IPS-20b (cell line): ENCODE measurements at regions not wholly inside any gene's neighbourhood (a gene's known extent, or its start where the extent isn't known, plus 50 kb on each side); places are given as distances from the start of the nearest gene placed in this dataset.

Experiments
- H3K27ac ChIP-seq: one replicate; pipeline ENCODE4 v1.5.1; 2013; ENCODE audit warnings: low read length
- H3K27me3 ChIP-seq: 2 replicates; pipeline ENCODE4 v1.6.1; 2013; ENCODE audit warnings: mild to moderate bottlenecking, low read length, inconsistent platforms; ENCODE audit not compliant: insufficient read depth
- H3K36me3 ChIP-seq: 2 replicates; pipeline ENCODE4 v1.6.1; 2013; ENCODE audit warnings: low read depth, mild to moderate bottlenecking, inconsistent platforms, low read length, moderate library complexity; ENCODE audit not compliant: insufficient read depth
- H3K4me1 ChIP-seq: 2 replicates; pipeline ENCODE4 v1.6.1; 2013; ENCODE audit warnings: mild to moderate bottlenecking, control low read depth, inconsistent platforms, low read length, moderate library complexity; ENCODE audit not compliant: insufficient read depth
- H3K4me3 ChIP-seq: 2 replicates; pipeline ENCODE4 v1.5.1; 2013; ENCODE audit warnings: mild to moderate bottlenecking, low read length, inconsistent platforms
- H3K9ac ChIP-seq: 2 replicates; pipeline ENCODE4 v1.6.1; 2013; ENCODE audit warnings: low read depth, mild to moderate bottlenecking, inconsistent platforms, low read length, moderate library complexity
- H3K9me3 ChIP-seq: 2 replicates; pipeline ENCODE4 v1.6.1; 2013; ENCODE audit warnings: mild to moderate bottlenecking, low read depth, low read length, inconsistent platforms; ENCODE audit not compliant: insufficient read depth

DNA sequence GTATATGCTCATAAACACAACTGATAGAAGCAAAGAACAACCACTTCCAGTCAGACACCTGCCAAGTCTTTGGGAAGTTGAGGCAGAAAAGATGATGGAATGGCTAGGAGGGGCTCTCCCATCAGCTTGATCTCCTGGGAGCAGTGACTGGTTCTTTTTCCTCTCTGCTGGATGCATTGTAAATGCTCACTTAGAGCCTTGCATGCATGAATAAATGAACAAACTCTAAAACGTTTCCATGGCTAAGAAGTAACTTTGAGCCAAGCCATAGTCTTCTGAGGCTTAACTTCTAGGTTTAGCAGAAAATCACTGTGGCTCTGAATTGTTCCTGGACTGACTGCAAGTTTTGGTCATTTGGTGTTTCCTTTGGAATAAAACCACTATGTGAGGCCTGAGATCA is 166.4 kb upstream of the CITED2 start:
- H3K4me3 ChIP-seq = no peak overlapping the region
- no peak overlapping the region for H3K9ac ChIP-seq
- H3K27ac ChIP-seq = no peak overlapping the region
- H3K4me1 ChIP-seq = peaks cover 24% of the 10 kb centered on the region; the same call in 1 of the 2 replicates
- no peaks in the 10 kb centered on the region for H3K27me3 ChIP-seq
- H3K9me3 ChIP-seq = no peaks in the 10 kb centered on the region
- no peaks in the 10 kb centered on the region for H3K36me3 ChIP-seq

DNA sequence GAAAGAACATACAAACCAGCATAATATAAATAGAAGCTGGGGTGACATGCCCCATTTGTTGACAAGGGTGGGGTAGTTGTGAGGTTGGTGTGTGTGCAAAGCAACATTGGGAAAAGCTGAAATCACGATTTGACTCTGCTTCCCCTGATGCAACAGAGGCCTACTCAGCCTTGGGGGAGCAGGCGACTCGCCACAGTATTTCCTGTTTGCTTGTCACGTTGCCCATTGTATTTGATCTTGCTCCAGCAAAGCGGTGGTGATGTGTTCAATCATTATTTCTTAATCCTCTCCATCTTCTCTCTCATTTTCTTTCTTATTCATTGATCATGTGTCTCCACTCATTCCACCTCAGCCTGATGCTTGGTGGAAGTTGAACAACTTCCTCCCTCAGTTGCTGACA is 165.8 kb upstream of the CITED2 start:
- H3K4me3 ChIP-seq = no peak overlapping the region
- H3K9me3 ChIP-seq = no peaks in the 10 kb centered on the region
- no peaks in the 10 kb centered on the region for H3K27me3 ChIP-seq
- no peaks in the 10 kb centered on the region for H3K36me3 ChIP-seq
- H3K27ac ChIP-seq = no peak overlapping the region
- H3K9ac ChIP-seq = no peak overlapping the region
- peaks cover 18% of the 10 kb centered on the region; the same call in 1 of the 2 replicates for H3K4me1 ChIP-seq

DNA sequence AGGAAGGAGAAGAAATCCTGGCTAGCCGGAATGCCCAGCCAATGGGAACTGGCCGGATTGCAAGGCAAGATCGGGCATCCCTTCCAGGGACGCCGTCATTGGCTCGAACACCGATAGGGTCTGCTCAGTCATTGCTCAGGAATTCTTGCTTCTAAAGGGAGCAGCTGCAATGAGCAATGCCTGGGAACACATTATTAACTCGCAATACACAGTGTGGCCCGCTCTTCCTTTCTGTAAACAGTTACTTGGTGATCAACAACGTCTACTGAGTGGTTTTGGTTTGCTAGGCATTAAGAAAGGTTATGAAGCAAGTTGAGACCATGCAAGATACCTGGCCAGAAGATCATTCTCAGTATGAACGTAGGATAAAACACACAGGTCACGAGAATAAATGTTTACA is 165.4 kb upstream of the CITED2 start:
- no peaks in the 10 kb centered on the region for H3K9me3 ChIP-seq
- no peaks in the 10 kb centered on the region for H3K27me3 ChIP-seq
- no peaks in the 10 kb centered on the region for H3K36me3 ChIP-seq
- peaks cover 18% of the 10 kb centered on the region; the same call in 1 of the 2 replicates for H3K4me1 ChIP-seq
- H3K9ac ChIP-seq = no peak overlapping the region
- H3K27ac ChIP-seq = no peak overlapping the region
- H3K4me3 ChIP-seq = no peak overlapping the region

DNA sequence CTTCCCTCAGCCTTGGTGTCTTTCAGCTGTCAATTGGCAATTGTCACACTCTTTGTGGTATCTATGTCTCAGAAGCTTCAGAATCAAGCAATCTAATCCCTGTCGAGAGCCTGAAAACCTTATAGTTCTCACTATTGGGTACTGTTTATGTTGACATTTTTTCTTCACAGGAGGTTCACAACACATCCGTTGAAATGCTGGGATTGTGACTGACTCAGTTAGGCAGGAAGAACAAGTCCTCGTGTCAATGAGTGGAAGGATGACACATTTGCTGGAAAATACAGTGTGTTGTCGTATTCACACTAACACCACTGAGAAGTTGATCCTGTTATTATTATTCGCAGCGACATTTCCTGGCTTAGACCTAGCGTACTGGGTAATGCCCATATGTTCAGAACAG is 163.9 kb upstream of the CITED2 start:
- Histone ChIP-seq H3K9ac (no peak overlapping the region), H3K9me3 (no peaks in the 10 kb centered on the region), H3K4me3 (no peak overlapping the region), H3K27ac (no peak overlapping the region), H3K27me3 (no peaks in the 10 kb centered on the region), H3K4me1 (peaks cover 23% of the 10 kb centered on the region), H3K36me3 (no peaks in the 10 kb centered on the region)

GRCh38 chr6:139536751-139537617 is 162.5 kb upstream of the CITED2 start:
- H3K27me3 ChIP-seq = no peaks in the 10 kb centered on the region
- no peak overlapping the region for H3K27ac ChIP-seq
- H3K9me3 ChIP-seq = no peaks in the 10 kb centered on the region
- peaks cover 18% of the 10 kb centered on the region for H3K4me1 ChIP-seq
- H3K4me3 ChIP-seq = no peak overlapping the region
- no peaks in the 10 kb centered on the region for H3K36me3 ChIP-seq
- H3K9ac ChIP-seq = no peak overlapping the region

DNA sequence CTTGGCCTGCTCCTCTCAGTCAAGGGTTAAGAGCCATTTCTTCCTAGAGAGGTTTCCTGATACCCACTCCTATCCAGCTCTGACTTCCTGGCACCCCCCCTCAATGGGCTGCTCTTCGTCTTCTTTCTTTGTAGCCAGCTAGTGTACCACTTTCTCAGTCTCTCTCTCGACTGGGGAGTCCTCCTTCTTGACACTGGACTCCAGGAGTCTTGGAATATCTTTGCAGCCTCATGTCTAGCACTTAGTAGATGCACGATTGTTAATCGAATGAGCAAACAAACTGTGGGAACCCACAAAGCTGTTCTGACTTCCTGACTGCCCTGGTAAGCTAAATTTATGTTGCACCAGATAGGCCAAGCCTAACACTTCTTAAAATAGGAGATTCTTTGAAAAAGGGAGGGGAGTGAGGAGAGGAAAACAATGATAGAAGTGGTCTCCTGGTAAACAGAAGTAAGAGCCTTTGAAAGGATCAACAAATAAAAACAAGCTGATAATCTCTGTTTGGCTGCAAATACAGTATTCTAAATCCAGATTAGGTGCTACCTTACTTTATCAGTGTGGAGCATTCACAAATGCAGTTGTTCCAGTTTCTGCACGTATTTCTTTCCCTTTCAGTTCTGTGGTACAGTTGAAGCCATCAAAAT is 160.1 kb upstream of the CITED2 start:
- no peaks in the 10 kb centered on the region for H3K36me3 ChIP-seq
- peaks cover 8% of the 10 kb centered on the region; the same call in 1 of the 2 replicates for H3K4me1 ChIP-seq
- no peaks in the 10 kb centered on the region for H3K9me3 ChIP-seq
- no peak overlapping the region for H3K4me3 ChIP-seq
- no peak overlapping the region for H3K27ac ChIP-seq
- H3K9ac ChIP-seq = no peak overlapping the region
- H3K27me3 ChIP-seq = no peaks in the 10 kb centered on the region

DNA sequence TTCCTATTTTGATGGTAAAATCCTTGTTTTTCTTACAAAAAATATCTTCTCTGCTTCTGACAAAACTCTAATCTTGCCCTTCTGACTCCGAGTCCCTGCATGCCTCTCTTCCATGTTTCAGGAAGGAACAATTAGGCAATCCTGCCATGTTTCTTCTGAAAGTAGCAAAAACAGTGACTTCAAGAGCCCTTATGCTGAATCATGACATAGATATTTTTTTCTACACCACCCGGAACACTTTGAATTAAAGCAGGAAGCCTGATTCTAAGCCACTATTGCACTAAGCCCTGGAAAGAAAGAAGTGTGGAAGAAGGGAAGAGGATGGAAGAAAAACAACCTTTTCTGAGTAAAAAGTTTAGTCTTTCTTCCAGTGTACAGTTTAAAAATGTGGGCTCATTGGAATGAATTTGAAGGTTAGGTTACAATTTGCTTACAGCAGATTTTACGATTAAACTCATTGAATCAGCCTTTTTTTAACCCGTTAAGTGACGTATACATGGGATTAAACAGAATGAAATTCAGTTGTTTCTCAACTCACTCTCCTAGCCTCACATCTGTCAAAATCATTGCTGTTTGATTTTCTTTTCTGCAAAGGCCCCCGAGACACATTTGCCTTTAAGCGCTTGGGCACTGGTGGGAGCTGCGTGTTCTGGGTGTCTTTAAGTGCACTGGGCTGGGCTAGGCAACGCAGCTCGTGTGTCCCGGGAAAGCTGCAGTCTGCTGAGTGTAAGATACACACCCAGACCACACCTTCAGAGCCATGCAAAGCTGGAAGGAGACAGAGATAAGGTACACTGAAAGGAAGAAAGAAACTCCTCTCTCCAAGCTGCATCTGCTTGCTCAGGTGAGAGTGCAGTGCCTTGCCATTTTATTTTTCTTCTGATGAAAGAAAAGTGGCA is 159.4 kb upstream of the CITED2 start:
- Histone ChIP-seq H3K9ac (no peak overlapping the region), H3K27ac (no peak overlapping the region), H3K36me3 (no peaks in the 10 kb centered on the region), H3K27me3 (no peaks in the 10 kb centered on the region), H3K9me3 (no peaks in the 10 kb centered on the region), H3K4me3 (no peak overlapping the region), H3K4me1 (peaks cover 8% of the 10 kb centered on the region; the same call in 1 of the 2 replicates)

DNA sequence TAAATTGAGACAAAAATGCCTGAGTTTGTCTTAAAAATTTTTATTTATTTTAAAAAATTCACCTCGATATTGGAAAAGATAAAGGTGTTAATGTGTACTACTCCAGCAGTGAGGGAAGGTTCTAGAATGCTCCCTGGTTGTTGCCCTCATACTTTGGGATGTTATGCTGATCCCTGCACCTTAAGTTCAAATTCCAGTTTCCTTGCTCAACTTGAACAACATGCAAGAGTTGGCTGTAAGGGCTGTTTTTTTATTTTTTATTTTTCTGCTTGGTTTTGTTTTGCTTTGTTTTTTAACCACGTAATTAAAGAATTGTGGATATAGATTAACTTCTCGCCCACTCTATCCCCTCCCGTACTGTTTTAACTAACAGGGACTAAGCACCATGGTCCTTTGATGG is 158.7 kb upstream of the CITED2 start:
- Histone ChIP-seq H3K36me3 (no peaks in the 10 kb centered on the region), H3K27ac (no peak overlapping the region), H3K4me1 (peaks cover 5% of the 10 kb centered on the region; the same call in 1 of the 2 replicates), H3K9ac (no peak overlapping the region), H3K4me3 (no peak overlapping the region), H3K27me3 (no peaks in the 10 kb centered on the region), H3K9me3 (no peaks in the 10 kb centered on the region)

DNA sequence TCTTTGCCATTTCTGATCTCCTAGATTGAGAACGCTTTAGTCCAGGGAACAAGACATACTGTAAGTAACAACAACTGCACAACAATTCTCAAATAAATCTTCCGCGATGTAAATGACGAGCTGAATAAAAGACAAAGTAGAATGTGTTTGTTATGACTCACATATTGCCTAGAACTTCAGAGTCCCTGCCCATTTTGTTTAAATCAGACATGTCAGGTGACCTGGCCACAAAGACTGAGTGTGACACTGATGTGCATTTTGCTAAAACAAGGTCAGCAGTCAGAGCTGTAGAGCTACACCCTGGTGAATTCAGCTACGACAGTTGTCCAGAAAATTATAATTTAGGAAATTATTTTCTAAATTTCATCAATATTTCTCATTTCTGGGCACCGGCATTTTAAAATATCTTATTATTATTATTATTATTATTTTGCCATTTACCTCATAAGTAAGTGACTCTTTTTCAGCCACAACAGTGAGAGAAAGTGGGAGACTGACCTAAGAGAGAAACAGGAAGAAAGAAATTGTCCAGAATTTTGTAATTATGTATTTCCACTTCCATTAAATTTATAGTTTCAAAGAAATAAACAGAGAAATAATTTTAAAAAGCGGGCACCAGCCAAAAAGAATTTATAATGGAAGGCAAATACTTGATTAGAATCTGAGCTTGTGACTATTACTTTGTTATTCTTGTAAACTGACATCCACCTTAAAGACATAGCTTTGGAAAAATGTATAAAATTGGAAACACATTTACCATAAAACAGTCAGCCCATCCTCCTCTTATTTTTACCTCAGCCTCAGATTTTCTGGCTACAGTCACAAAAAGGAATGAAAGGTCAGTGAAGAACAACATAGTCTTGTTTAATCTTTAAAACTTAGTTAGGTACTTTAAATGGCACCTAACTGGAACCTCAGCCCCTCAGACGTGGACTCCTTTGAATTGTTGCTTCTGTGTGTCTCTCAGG is 157.0 kb upstream of the CITED2 start:
- H3K27me3 ChIP-seq = no peaks in the 10 kb centered on the region
- no peak overlapping the region for H3K4me3 ChIP-seq
- no peaks in the 10 kb centered on the region for H3K36me3 ChIP-seq
- H3K9ac ChIP-seq = no peak overlapping the region
- no peak overlapping the region for H3K27ac ChIP-seq
- H3K4me1 ChIP-seq = peaks cover 5% of the 10 kb centered on the region; the same call in 1 of the 2 replicates
- no peaks in the 10 kb centered on the region; the same call in 1 of the 2 replicates for H3K9me3 ChIP-seq

DNA sequence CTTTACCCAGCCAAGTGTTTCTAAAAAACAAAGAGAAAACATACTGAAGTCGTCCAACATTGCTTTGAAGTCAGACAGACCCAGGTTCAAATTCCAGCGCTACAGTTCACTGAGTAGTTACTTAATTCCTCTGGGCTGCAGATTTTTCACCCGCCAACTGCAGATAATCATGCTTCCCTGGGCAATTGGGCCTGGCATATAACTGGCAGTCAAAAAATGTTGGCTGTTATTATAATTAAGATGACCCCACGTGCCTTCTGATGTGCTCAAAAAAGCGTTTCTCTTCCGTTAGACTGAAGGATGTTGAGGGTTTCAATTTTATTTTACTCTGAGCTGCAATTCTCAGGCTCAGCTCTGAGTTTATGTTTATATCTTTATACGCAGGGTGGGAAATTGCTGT is 156.1 kb upstream of the CITED2 start:
- no peaks in the 10 kb centered on the region; the same call in 1 of the 2 replicates for H3K9me3 ChIP-seq
- H3K36me3 ChIP-seq = no peaks in the 10 kb centered on the region
- H3K9ac ChIP-seq = no peak overlapping the region
- H3K27me3 ChIP-seq = no peaks in the 10 kb centered on the region
- H3K27ac ChIP-seq = no peak overlapping the region
- H3K4me3 ChIP-seq = no peak overlapping the region
- peaks cover 5% of the 10 kb centered on the region; the same call in 1 of the 2 replicates for H3K4me1 ChIP-seq
